NCI-H345 treated with DMSO at 0.1 percent for 48 hours (cell line): ENCODE measurements at regions not wholly inside any gene's neighbourhood (a gene's known extent, or its start where the extent isn't known, plus 50 kb on each side); places are given as distances from the start of the nearest gene placed in this dataset.
"Not testable (repeated sequence)": the region's sequence is repeated elsewhere in the genome, so short reads cannot be mapped to it uniquely, and the experiment has no call there.

Experiments used
- DNase-seq: peaks from one replicate; lab custom pipeline; 2025; ENCODE audit not compliant: unreplicated experiment; lab: John Stamatoyannopoulos, UW

GRCh38 chr5:93682471-93683404 is 58.7 kb downstream of the POU5F2 start:
- DNase-seq, result not testable (repeated sequence)

- no peak for DNase-seq
Observed at GRCh38 chr5:93681432-93681831, 60.0 kb downstream of the POU5F2 start.

- DNase-seq, result peak; percentile 30
Observed at GRCh38 chr5:93677359-93677891, 64.0 kb downstream of the POU5F2 start.

DNA sequence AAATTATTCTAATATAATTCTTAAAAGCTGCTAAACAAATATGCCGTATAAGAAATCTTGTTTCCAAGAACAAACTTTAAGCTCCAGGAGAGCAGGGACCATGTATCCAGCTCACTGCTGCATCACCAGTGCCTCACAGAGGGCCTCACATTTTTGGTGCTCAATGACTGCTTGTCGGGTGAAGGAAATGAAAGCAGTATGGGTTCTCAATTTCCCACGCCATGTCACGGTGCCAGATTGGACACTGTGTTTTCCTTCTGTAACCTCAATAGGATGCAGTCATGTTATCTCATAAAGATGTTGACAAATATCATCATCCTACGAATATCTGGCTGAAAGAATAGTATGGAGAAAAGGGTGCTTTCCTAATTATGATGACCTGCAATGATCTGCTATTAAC is 64.7 kb downstream of the POU5F2 start:
- no peak for DNase-seq

- DNase-seq, result no peak
Observed at GRCh38 chr5:93675460-93676450, 65.6 kb downstream of the POU5F2 start.

GRCh38 chr5:93674866-93675459 is 66.4 kb downstream of the POU5F2 start:
- no peak for DNase-seq

GRCh38 chr5:93674138-93674537 is 67.3 kb downstream of the POU5F2 start:
- no peak for DNase-seq

DNA sequence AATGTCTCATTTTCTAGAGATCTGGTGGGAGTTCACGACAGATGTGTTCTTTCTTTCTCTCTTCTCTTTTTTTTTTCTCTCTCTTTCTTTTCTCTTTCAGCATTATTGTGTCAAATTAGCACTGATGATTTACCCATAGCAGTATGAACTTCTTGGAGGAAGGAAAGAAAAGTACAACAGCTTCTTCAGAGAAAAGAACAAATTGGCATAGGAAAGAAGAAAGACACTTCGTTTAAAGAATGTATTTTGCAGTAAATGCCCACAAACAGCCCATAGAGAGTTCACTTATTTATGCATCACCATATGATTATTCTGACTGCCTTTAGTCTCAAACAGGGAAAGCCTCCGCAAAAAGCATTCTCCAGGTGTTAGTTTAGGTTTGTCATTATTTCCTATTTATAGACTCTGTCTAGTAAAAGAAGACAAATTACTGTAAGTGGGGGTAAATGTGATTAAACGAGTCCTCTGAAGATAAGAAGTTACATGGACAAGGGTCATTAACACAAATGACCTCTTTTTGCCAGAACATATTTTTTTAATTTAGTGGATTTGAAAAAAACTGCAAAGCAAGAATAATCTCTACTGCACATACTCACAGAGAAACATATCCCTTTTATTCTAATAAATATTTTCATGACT is 68.0 kb downstream of the POU5F2 start:
- no peak for DNase-seq

GRCh38 chr5:93665648-93666047 is 75.8 kb downstream of the POU5F2 start:
- no peak for DNase-seq

DNA sequence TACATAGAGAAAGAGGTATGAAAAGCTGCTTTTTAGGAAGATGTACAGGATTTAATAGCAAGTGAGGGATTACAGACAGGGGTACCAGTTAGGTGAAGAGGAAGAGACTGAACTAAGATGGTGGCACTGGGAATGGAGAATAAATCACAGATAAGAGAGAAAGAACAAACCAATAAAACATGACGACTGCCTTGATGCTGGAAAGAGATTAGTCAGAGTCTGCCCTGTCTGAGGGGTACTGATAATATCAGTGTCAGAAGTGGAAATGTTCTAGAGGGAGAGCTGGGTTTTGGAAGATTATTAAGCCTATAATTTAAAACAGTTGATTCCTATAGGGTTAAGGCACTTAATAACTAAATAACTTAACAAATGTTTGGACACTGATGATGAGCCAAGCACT is 77.7 kb downstream of the NR2F1 start:
- DNase-seq, result no peak

DNA sequence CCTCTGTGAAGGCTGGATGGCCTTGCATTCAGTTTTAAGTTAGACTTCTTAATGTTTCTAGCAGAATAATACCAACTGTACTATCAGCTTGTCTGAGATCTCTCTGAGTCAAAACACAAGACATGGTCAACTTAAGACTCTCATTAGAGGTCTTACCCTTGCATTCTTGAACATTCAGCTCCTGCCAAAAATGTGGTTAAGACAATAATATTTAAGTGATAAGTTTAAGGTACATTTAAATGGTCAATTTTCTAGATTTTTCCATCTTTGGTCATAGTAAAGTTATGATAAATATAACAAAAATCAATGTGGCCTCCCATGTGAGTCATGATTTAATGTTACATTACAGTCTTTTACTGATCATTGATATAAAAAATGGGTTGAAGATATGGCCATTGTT is 75.0 kb downstream of the NR2F1 start:
- no peak for DNase-seq

GRCh38 chr5:93654676-93655075 is 71.7 kb downstream of the NR2F1 start:
- DNase-seq, result no peak

DNA sequence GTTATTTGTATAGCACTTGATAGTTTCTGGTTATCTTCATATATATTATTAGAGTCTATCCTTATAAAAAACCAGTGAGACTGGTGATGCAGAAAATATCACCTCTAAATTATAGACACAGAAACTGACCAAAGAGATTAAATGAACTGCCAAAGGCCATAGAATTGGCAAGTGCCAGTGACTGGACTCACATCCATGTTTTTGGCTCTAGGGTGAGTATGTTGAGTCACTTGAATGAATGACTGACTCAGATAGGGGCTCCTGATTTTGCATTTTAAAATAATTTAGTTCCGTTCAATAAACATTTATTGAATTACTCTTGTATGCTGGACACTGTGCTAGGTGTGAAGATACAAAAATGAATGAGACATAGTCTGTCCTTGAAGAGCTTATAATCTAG is 70.7 kb downstream of the NR2F1 start:
- no peak for DNase-seq

DNA sequence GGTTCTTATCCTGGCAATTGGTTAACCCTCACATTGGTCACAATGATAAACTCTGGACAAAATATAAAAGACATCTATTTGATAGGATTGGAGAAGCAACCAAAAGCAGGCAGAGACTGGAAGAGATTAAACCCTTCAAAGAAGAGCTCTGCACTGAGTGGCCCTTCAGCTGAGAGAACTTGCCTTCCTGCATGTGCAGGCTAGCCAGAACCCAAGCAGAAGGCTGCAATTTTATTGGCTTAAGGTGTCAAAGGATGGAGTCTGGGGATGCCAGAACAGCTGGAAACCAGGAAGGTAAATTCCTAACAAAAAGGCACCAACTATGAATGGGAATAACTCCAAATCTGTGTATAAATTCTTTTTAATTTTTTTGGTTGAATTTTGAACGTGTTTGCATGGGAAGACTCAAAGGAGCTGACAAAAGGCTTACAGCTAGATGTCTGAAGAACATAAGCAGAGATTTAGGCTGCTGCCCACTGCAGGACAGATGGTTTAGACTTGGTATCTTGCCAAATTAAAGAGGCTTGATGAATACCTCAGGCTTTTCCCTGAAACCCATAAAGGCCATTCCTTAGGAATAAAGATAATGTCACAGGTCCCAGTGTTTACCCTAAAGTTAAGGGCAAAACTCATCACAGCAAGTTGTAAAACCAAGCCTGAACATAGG is 66.3 kb downstream of the NR2F1 start:
- no peak for DNase-seq

DNA sequence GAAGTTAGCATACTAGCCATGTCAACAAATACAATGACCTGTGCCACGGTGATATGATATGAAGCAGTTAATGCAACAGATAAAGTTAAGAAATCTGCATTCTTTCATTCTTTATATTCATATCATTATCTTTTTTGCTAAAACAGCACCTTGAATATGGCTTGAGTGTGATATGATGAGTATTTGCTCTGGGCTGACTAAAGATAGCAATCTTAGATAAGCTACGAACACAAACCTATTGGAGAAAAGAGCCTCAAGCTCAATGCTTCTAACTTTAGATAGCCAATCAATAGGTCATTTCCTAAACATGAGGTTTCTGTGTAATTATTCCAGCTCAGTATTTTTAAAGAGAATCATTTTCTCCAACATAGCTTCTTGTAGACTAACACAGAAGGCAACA is 61.7 kb downstream of the NR2F1 start:
- DNase-seq, result no peak
